OCI-LY7 (cell line): ENCODE measurements at regions not wholly inside any gene's neighbourhood (a gene's known extent, or its start where the extent isn't known, plus 50 kb on each side); places are given as distances from the start of the nearest gene placed in this dataset.
"Not testable (repeated sequence)": the region's sequence is repeated elsewhere in the genome, so short reads cannot be mapped to it uniquely, and the experiment has no call there.

ENCODE experiments used
- BruUV-seq: library from RNA; stranded (reverse); fragments of 400-500 nt; replicated peaks from 2 replicates; lab custom pipeline; 2021; lab: Mats Ljungman, UMichigan
- CTCF ChIA-PET: fragments of 300-600 bp; sonication (Branson Sonifier 250); formaldehyde crosslinking; loops from one replicate; lab custom pipeline; 2022; ENCODE audit warnings: antibody characterized with exemption; ENCODE audit not compliant: unreplicated experiment; lab: Charles Lee
- POLR2A ChIA-PET: fragments of 300-600 bp; sonication (Branson Sonifier 250); formaldehyde crosslinking; loops from one replicate; lab custom pipeline; 2022; ENCODE audit warnings: antibody characterized with exemption; lab: Charles Lee
- DNase-seq: peaks from one replicate; pipeline ENCODE4 v3.0.0-alpha.2; 2015; ENCODE audit warnings: low spot score
- H2AFZ ChIP-seq: fragments of 200-600 bp; sonication (generic), shearing (Covaris generic); 2 replicates; pipeline ENCODE4 v1.6.1; 2014; ENCODE audit warnings: mild to moderate bottlenecking, antibody characterized with exemption, low read length, moderate library complexity
- H3K27ac ChIP-seq: fragments of 200-600 bp; sonication (generic); 2 replicates; pipeline ENCODE4 v1.5.1; 2014; ENCODE audit warnings: mixed run types, low read depth, mild to moderate bottlenecking, moderate library complexity, low read length, inconsistent platforms; ENCODE audit not compliant: poor library complexity, severe bottlenecking
- H3K36me3 ChIP-seq: fragments of 200-600 bp; sonication (generic); 2 replicates; pipeline ENCODE4 v1.6.1; 2014; ENCODE audit warnings: mild to moderate bottlenecking, antibody characterized with exemption, low read length, moderate library complexity, mixed read lengths; ENCODE audit not compliant: insufficient read depth
- H3K4me1 ChIP-seq: fragments of 200-600 bp; sonication (generic); 2 replicates; pipeline ENCODE4 v1.5.1; 2014; ENCODE audit warnings: mild to moderate bottlenecking, low read length; ENCODE audit not compliant: insufficient read depth, poor library complexity, severe bottlenecking
- H3K4me2 ChIP-seq: fragments of 200-600 bp; sonication (generic); 2 replicates; pipeline ENCODE4 v1.6.1; 2014; ENCODE audit warnings: mild to moderate bottlenecking, low read length
- H3K4me3 ChIP-seq: fragments of 200-600 bp; sonication (generic); 2 replicates; pipeline ENCODE4 v1.5.1; 2014; ENCODE audit warnings: mild to moderate bottlenecking, low read depth, low read length; ENCODE audit not compliant: poor library complexity, severe bottlenecking
- H3K79me2 ChIP-seq: fragments of 200-600 bp; sonication (generic); 2 replicates; pipeline ENCODE4 v1.6.1; 2016; ENCODE audit warnings: low read depth, mild to moderate bottlenecking, low read length, moderate library complexity, mixed read lengths; ENCODE audit not compliant: insufficient read depth
- H3K9me2 ChIP-seq: fragments of 200-600 bp; sonication (generic); 2 replicates; pipeline ENCODE4 v1.6.1; 2016; ENCODE audit warnings: mild to moderate bottlenecking, low read length, mixed read lengths; ENCODE audit not compliant: insufficient read depth
- H3K9me3 ChIP-seq: fragments of 200-600 bp; sonication (generic); 2 replicates; pipeline ENCODE4 v1.6.1; 2014; ENCODE audit warnings: mild to moderate bottlenecking, mixed run types, low read length, mixed read lengths
- H4K20me1 ChIP-seq: fragments of 200-600 bp; sonication (generic); 2 replicates; pipeline ENCODE4 v1.6.1; 2014; ENCODE audit warnings: mild to moderate bottlenecking, antibody characterized with exemption, low read length, moderate library complexity, mixed read lengths; ENCODE audit not compliant: insufficient read depth
- intact Hi-C: fragments of 100-400 bp; cut with micrococcal nuclease; formaldehyde crosslinking; loops from one replicate; pipeline ENCODE4 v1.10.0; 2022; ENCODE audit not compliant: unreplicated experiment

DNA sequence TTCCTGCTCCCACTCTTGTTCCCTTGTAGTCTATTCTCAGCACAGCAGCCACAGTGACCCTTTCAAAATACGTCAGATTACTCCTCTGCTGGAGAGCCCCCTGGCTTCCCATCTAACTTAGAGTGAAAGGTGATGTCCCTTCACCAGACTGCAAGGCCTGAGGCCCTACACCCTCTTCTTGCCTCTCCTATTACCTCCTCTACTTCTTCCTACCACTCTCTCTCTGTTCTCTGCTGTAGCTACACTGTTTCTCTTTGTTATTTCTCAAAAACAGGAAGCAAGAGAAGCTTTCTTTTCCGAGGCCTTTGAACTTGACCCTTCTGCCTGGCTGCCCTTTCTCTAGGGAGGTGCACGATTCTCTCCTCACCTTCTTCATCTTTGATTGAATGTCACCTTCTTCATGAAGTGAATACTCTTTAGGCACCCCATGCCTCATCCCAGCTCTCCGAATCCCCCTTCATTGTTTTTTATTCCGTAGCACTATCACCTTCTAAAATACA, 99.1 kb upstream of the NBPF26 start:
- intact Hi-C loops, H3K36me3 ChIP-seq, H3K4me3 ChIP-seq, POLR2A ChIA-PET, H3K79me2 ChIP-seq, H3K4me2 ChIP-seq, H3K9me3 ChIP-seq, H4K20me1 ChIP-seq, BruUV-seq, H3K4me1 ChIP-seq, H3K9me2 ChIP-seq, CTCF ChIA-PET, H3K27ac ChIP-seq: not testable (repeated sequence)
- 0 out of 2 replicates have a peak overlapping the region, but pooled peaks have one; percentile 50 for H2AFZ ChIP-seq
- peak; percentile 11 for DNase-seq

DNA sequence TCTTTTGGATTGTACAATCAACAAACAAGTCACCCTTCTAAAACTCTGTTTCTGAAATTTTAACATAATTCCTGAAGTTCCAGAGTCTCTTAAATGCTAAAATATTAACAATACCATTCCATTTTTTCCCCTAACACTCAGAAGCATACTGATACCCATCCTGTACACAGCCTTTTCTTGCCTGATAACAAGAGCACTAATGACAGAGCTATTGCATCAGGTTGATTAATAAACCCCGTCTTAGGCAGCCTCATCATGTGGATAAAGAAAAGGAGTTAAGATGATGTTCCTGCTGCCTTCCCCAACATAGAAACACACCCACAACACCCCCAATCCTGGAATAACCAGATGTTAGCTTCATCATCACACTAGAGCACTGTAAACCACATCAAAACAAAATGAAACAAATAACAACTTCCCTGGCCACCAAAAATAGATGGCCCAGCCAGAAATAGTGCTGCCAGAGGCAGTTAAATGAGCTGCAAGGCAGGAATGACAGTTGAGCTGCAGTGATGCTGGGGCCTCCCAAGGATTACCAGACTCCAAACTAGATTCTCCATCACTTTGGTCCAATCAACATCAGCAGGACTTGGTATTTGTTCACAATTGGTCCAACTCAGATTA, 93.8 kb upstream of the NBPF26 start:
- H3K36me3 ChIP-seq, H3K4me2 ChIP-seq, BruUV-seq, H3K4me1 ChIP-seq, H3K4me3 ChIP-seq, H2AFZ ChIP-seq, POLR2A ChIA-PET, H4K20me1 ChIP-seq, intact Hi-C loops, H3K9me2 ChIP-seq, H3K27ac ChIP-seq, H3K9me3 ChIP-seq, H3K79me2 ChIP-seq, DNase-seq, CTCF ChIA-PET: not testable (repeated sequence)

GRCh38 chr1:120634816-120635806, 88.6 kb upstream of the NBPF26 start:
- H3K4me1 ChIP-seq, H3K79me2 ChIP-seq, BruUV-seq, H3K36me3 ChIP-seq, DNase-seq, intact Hi-C loops, H3K9me3 ChIP-seq, POLR2A ChIA-PET, H3K9me2 ChIP-seq, H3K27ac ChIP-seq, CTCF ChIA-PET, H3K4me3 ChIP-seq, H2AFZ ChIP-seq, H3K4me2 ChIP-seq, H4K20me1 ChIP-seq: not testable (repeated sequence)

DNA sequence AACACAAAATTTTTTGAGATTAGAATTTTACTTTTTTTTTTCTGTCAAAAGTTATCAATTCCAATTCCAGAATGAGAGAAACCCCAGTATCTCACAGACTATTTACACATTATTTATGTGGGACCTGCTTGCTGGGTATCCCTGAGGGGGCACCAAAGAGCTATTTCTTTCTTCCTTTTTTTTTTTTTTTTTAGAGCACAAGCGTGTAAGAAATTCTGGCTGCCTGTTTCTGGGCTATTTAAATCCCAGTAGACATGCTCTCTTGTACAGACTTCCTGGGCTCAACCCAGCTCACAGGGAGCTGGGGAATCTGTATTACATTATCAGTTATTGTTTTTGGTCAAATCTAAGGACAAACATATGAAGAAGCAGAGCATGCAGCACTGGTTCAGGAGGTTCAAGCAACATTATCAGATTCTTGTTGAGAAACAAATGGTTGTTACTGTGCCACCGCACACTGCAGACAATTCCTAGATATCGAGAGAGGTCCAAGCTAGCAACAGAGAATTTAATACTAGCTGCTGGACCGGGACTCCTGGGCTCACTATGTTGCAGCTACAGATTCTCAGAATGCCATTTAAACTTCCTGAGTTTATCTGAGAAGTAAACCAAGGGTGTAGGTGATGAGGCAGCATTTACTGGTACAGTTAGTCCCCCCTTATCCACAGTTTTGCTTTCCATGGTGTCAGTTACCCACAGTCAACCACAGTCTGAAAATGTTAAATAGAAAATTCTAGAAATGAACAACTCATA, 83.3 kb upstream of the NBPF26 start:
- BruUV-seq = not testable (repeated sequence)

DNA sequence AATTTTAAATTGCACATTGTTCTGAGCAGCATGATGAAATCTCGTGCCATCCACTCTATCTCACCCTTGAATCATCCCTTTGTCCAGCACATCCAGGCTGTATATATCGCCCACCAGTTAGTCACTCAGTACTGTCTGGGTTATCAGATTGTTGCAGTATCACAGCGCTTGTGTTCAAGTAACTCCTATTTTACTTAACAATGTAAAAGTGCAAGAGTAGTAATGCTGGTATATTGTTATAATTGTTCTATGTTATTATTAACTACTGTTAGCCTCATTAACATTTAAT, 82.8 kb upstream of the NBPF26 start:
- H3K27ac ChIP-seq, intact Hi-C loops, POLR2A ChIA-PET, H3K4me2 ChIP-seq, H3K36me3 ChIP-seq, DNase-seq, H2AFZ ChIP-seq, H3K4me1 ChIP-seq, H3K9me3 ChIP-seq, H4K20me1 ChIP-seq, H3K4me3 ChIP-seq, H3K79me2 ChIP-seq, CTCF ChIA-PET, BruUV-seq, H3K9me2 ChIP-seq: not testable (repeated sequence)

More for the DNA sequence above, 83.3 kb upstream of the NBPF26 start:
- H3K4me1 ChIP-seq, H4K20me1 ChIP-seq, DNase-seq, CTCF ChIA-PET, H3K36me3 ChIP-seq, intact Hi-C loops, H3K4me3 ChIP-seq, H3K9me3 ChIP-seq, H3K79me2 ChIP-seq, POLR2A ChIA-PET, H2AFZ ChIP-seq, H3K4me2 ChIP-seq, H3K9me2 ChIP-seq, H3K27ac ChIP-seq: not testable (repeated sequence)

- H3K9me3 ChIP-seq, H3K4me3 ChIP-seq, H3K79me2 ChIP-seq, H3K36me3 ChIP-seq, H3K4me1 ChIP-seq, CTCF ChIA-PET, DNase-seq, H3K4me2 ChIP-seq, H4K20me1 ChIP-seq, intact Hi-C loops, POLR2A ChIA-PET, H3K9me2 ChIP-seq, H3K27ac ChIP-seq, BruUV-seq, H2AFZ ChIP-seq: not testable (repeated sequence)
These were observed 76.6 kb upstream of the NBPF26 start for GRCh38 chr1:120647182-120647581.
